SJCRH30 (cell line): ENCODE measurements at regions not wholly inside any gene's neighbourhood (a gene's known extent, or its start where the extent isn't known, plus 50 kb on each side); places are given as distances from the start of the nearest gene placed in this dataset.

ENCODE experiments used
- DNase-seq, 2 experiments: peaks; one replicate each; pipeline ENCODE4 v3.0.0-alpha.2; 2015 to 2020
- H3K27ac ChIP-seq: fragments of 250-450 bp; sonication (Bioruptor Pico); 2 replicates; pipeline ENCODE4 v1.5.1; 2020; ENCODE audit warnings: mild to moderate bottlenecking, moderate library complexity
- H3K27me3 ChIP-seq: fragments of 250-450 bp; sonication (Bioruptor Pico); 2 replicates; pipeline ENCODE4 v1.5.1; 2020; ENCODE audit warnings: mild to moderate bottlenecking, moderate library complexity
- H3K36me3 ChIP-seq: fragments of 250-450 bp; sonication (Bioruptor Pico); 2 replicates; pipeline ENCODE4 v1.5.1; 2020; ENCODE audit warnings: mild to moderate bottlenecking, moderate library complexity
- H3K4me1 ChIP-seq: fragments of 250-450 bp; sonication (Bioruptor Pico); 2 replicates; pipeline ENCODE4 v1.5.1; 2020; ENCODE audit warnings: mild to moderate bottlenecking, moderate library complexity
- H3K4me3 ChIP-seq: fragments of 250-450 bp; sonication (Bioruptor Pico); 2 replicates; pipeline ENCODE4 v1.5.1; 2020; ENCODE audit warnings: mild to moderate bottlenecking, moderate library complexity
- H3K9me3 ChIP-seq: fragments of 250-450 bp; sonication (Bioruptor Pico); replicated peaks from 2 replicates; pipeline ENCODE4 v1.5.1; 2020; ENCODE audit warnings: mild to moderate bottlenecking, moderate library complexity

GRCh38 chr2:226487573-226487972 is 312.0 kb downstream of the IRS1 start:
- H3K27me3 ChIP-seq, result no peaks in the 10 kb centered on the region
- no peaks in the 10 kb centered on the region for H3K9me3 ChIP-seq
- H3K4me3 ChIP-seq, result no peak overlapping the region
- peaks cover 21% of the 10 kb centered on the region for H3K4me1 ChIP-seq
- no peak for DNase-seq
- no peak overlapping the region for H3K27ac ChIP-seq
- H3K36me3 ChIP-seq, result no peaks in the 10 kb centered on the region; the same call in 1 of the 2 replicates

- peak; percentile 54 to 64 for DNase-seq
- Histone ChIP-seq H3K36me3 (no peaks in the 10 kb centered on the region; the same call in 1 of the 2 replicates), H3K9me3 (no peaks in the 10 kb centered on the region), H3K27me3 (no peaks in the 10 kb centered on the region), H3K27ac (peak overlapping the region; percentile 67), H3K4me3 (peak overlapping the region; percentile 21), H3K4me1 (peaks cover 24% of the 10 kb centered on the region)
Observed at GRCh38 chr2:226483745-226484619, 315.6 kb downstream of the IRS1 start.

GRCh38 chr2:226483143-226483542 is 316.5 kb downstream of the IRS1 start:
- H3K9me3 ChIP-seq, result no peaks in the 10 kb centered on the region
- DNase-seq, result peak in 1 of 2 experiments; percentile 15
- H3K4me3 ChIP-seq, result no peak overlapping the region
- H3K4me1 ChIP-seq, result peaks cover 32% of the 10 kb centered on the region
- no peaks in the 10 kb centered on the region for H3K36me3 ChIP-seq
- peak overlapping the region; percentile 67; the same call in 1 of the 2 replicates for H3K27ac ChIP-seq
- no peaks in the 10 kb centered on the region for H3K27me3 ChIP-seq

- H3K27me3 ChIP-seq, result no peaks in the 10 kb centered on the region
- DNase-seq, result peak; percentile 80 to 85
- peak overlapping the region; percentile 72 for H3K27ac ChIP-seq
- no peaks in the 10 kb centered on the region for H3K9me3 ChIP-seq
- H3K36me3 ChIP-seq, result no peaks in the 10 kb centered on the region
- peaks cover 37% of the 10 kb centered on the region for H3K4me1 ChIP-seq
- peak overlapping the region; percentile 10; the same call in 1 of the 2 replicates for H3K4me3 ChIP-seq
Observed at GRCh38 chr2:226478109-226478809, 321.4 kb downstream of the IRS1 start.

- no peaks in the 10 kb centered on the region for H3K9me3 ChIP-seq
- peaks cover 29% of the 10 kb centered on the region for H3K4me1 ChIP-seq
- no peak for DNase-seq
- H3K4me3 ChIP-seq, result peak overlapping the region; percentile 10; the same call in 1 of the 2 replicates
- H3K36me3 ChIP-seq, result no peaks in the 10 kb centered on the region
- H3K27ac ChIP-seq, result peak overlapping the region; percentile 72
- no peaks in the 10 kb centered on the region for H3K27me3 ChIP-seq
Observed at GRCh38 chr2:226477221-226478108, 322.2 kb downstream of the IRS1 start.

- Histone ChIP-seq H3K4me3 (no peak overlapping the region), H3K4me1 (peaks cover 28% of the 10 kb centered on the region), H3K27ac (no peak overlapping the region), H3K9me3 (no peaks in the 10 kb centered on the region; the same call in 1 of the 2 replicates), H3K36me3 (no peaks in the 10 kb centered on the region), H3K27me3 (no peaks in the 10 kb centered on the region)
- no peak for DNase-seq
Observed at GRCh38 chr2:226475650-226476049, 324.0 kb downstream of the IRS1 start.

GRCh38 chr2:226474131-226474530 is 325.5 kb downstream of the IRS1 start:
- Histone ChIP-seq H3K4me3 (no peak overlapping the region), H3K4me1 (peaks cover 28% of the 10 kb centered on the region), H3K27me3 (no peaks in the 10 kb centered on the region), H3K36me3 (no peaks in the 10 kb centered on the region), H3K9me3 (no peaks in the 10 kb centered on the region; the same call in 1 of the 2 replicates), H3K27ac (no peak overlapping the region)
- no peak for DNase-seq

- H3K27ac ChIP-seq, result no peak overlapping the region
- no peak for DNase-seq
Observed at GRCh38 chr2:226471987-226472470, 327.6 kb downstream of the IRS1 start.

GRCh38 chr2:226467633-226468032 is 332.0 kb downstream of the IRS1 start:
- Histone ChIP-seq H3K4me3 (no peak overlapping the region), H3K4me1 (no peaks in the 10 kb centered on the region), H3K36me3 (no peaks in the 10 kb centered on the region), H3K9me3 (peaks cover 6% of the 10 kb centered on the region), H3K27ac (no peak overlapping the region), H3K27me3 (no peaks in the 10 kb centered on the region)
- no peak for DNase-seq

More at GRCh38 chr2:226471987-226472470, 327.6 kb downstream of the IRS1 start:
- Histone ChIP-seq H3K4me3 (no peak overlapping the region), H3K4me1 (peaks cover 8% of the 10 kb centered on the region; the same call in 1 of the 2 replicates), H3K9me3 (no peaks in the 10 kb centered on the region; the same call in 1 of the 2 replicates), H3K27me3 (no peaks in the 10 kb centered on the region), H3K36me3 (no peaks in the 10 kb centered on the region)

GRCh38 chr2:226467221-226467620 is 332.4 kb downstream of the IRS1 start:
- Histone ChIP-seq H3K27ac (no peak overlapping the region), H3K36me3 (no peaks in the 10 kb centered on the region), H3K4me1 (no peaks in the 10 kb centered on the region), H3K9me3 (peaks cover 6% of the 10 kb centered on the region), H3K4me3 (no peak overlapping the region), H3K27me3 (no peaks in the 10 kb centered on the region)
- no peak for DNase-seq

- H3K27ac ChIP-seq, result no peak overlapping the region
- no peaks in the 10 kb centered on the region for H3K27me3 ChIP-seq
- peaks cover 6% of the 10 kb centered on the region for H3K9me3 ChIP-seq
- no peak for DNase-seq
- H3K4me3 ChIP-seq, result no peak overlapping the region
- 0 out of 2 replicates have a peak, but pooled peaks cover 3% of the 10 kb centered on the region for H3K4me1 ChIP-seq
- no peaks in the 10 kb centered on the region for H3K36me3 ChIP-seq
Observed at GRCh38 chr2:226466589-226466988, 333.0 kb downstream of the IRS1 start.

- Histone ChIP-seq H3K27me3 (no peaks in the 10 kb centered on the region), H3K4me1 (0 out of 2 replicates have a peak, but pooled peaks cover 3% of the 10 kb centered on the region), H3K36me3 (no peaks in the 10 kb centered on the region), H3K4me3 (no peak overlapping the region), H3K9me3 (peaks cover 6% of the 10 kb centered on the region), H3K27ac (no peak overlapping the region)
- DNase-seq, result no peak
Observed at GRCh38 chr2:226466124-226466523, 333.5 kb downstream of the IRS1 start.

GRCh38 chr2:226464380-226464779 is 335.2 kb downstream of the IRS1 start:
- H3K4me1 ChIP-seq, result 0 out of 2 replicates have a peak, but pooled peaks cover 3% of the 10 kb centered on the region
- peaks cover 9% of the 10 kb centered on the region for H3K9me3 ChIP-seq
- H3K36me3 ChIP-seq, result no peaks in the 10 kb centered on the region
- no peak overlapping the region for H3K27ac ChIP-seq
- no peak for DNase-seq
- no peaks in the 10 kb centered on the region for H3K27me3 ChIP-seq
- H3K4me3 ChIP-seq, result no peak overlapping the region

GRCh38 chr2:226463154-226463553 is 336.5 kb downstream of the IRS1 start:
- no peak overlapping the region for H3K4me3 ChIP-seq
- 0 out of 2 replicates have a peak, but pooled peaks cover 3% of the 10 kb centered on the region for H3K4me1 ChIP-seq
- H3K36me3 ChIP-seq, result no peaks in the 10 kb centered on the region
- H3K9me3 ChIP-seq, result peaks cover 9% of the 10 kb centered on the region
- H3K27me3 ChIP-seq, result no peaks in the 10 kb centered on the region
- no peak overlapping the region for H3K27ac ChIP-seq
- no peak for DNase-seq
